ENCODE measurements at regions not wholly inside any gene's neighbourhood (a gene's known extent, or its start where the extent isn't known, plus 50 kb on each side); places are given as distances from the start of the nearest gene placed in this dataset.
"Not testable (repeated sequence)": the region's sequence is repeated elsewhere in the genome, so short reads cannot be mapped to it uniquely, and the experiment has no call there.

GRCh38 chr4:181830404-181831035 lies 412.7 kb upstream of the TENM3 start:
- DNase-seq, result no peak

- no peak for DNase-seq
Observed at GRCh38 chr4:181834071-181834470, 409.1 kb upstream of the TENM3 start.

- DNase-seq, result no peak
Observed at GRCh38 chr4:181835348-181835747, 407.9 kb upstream of the TENM3 start.

- DNase-seq, result no peak
Observed at GRCh38 chr4:181838253-181838652, 404.9 kb upstream of the TENM3 start.

GRCh38 chr4:181843797-181844196 lies 399.4 kb upstream of the TENM3 start:
- not testable (repeated sequence) for DNase-seq

GRCh38 chr4:181845617-181846016 lies 397.6 kb upstream of the TENM3 start:
- no peak for DNase-seq

- DNase-seq, result no peak
Observed at GRCh38 chr4:181846934-181847333, 396.3 kb upstream of the TENM3 start.

- DNase-seq, result no peak
Observed at GRCh38 chr4:181848357-181848756, 394.8 kb upstream of the TENM3 start.

- no peak for DNase-seq
Observed at GRCh38 chr4:181849472-181849871, 393.7 kb upstream of the TENM3 start.

GRCh38 chr4:181853881-181854511 lies 389.2 kb upstream of the TENM3 start:
- DNase-seq, result no peak

- DNase-seq, result no peak
Observed at GRCh38 chr4:181855307-181855706, 387.9 kb upstream of the TENM3 start.

- DNase-seq, result not testable (repeated sequence)
Observed at GRCh38 chr4:181857471-181857870, 385.7 kb upstream of the TENM3 start.

- no peak for DNase-seq
Observed at GRCh38 chr4:181858741-181859140, 384.5 kb upstream of the TENM3 start.

- no peak for DNase-seq
Observed at GRCh38 chr4:181859439-181859838, 383.8 kb upstream of the TENM3 start.

GRCh38 chr4:181860157-181860556 lies 383.0 kb upstream of the TENM3 start:
- peak; percentile 75 for DNase-seq

GRCh38 chr4:181860668-181861067 lies 382.5 kb upstream of the TENM3 start:
- DNase-seq, result peak; percentile 33

GRCh38 chr4:181863856-181864255 lies 379.3 kb upstream of the TENM3 start:
- no peak for DNase-seq

- no peak for DNase-seq
Observed at GRCh38 chr4:181870326-181870725, 372.9 kb upstream of the TENM3 start.

GRCh38 chr4:181874602-181875001 lies 368.6 kb upstream of the TENM3 start:
- no peak for DNase-seq

- DNase-seq, result no peak
Observed at GRCh38 chr4:181877329-181877848, 365.8 kb upstream of the TENM3 start.

GRCh38 chr4:181890031-181890430 lies 353.2 kb upstream of the TENM3 start:
- DNase-seq, result peak; percentile 15

GRCh38 chr4:181890911-181891310 lies 352.3 kb upstream of the TENM3 start:
- DNase-seq, result peak; percentile 75

- no peak for DNase-seq
Observed at GRCh38 chr4:181896614-181897013, 346.6 kb upstream of the TENM3 start.

GRCh38 chr4:181897935-181898334 lies 345.3 kb upstream of the TENM3 start:
- no peak for DNase-seq

GRCh38 chr4:181902404-181902803 lies 340.8 kb upstream of the TENM3 start:
- not testable (repeated sequence) for DNase-seq
